ENCODE measurements at regions not wholly inside any gene's neighbourhood (a gene's known extent, or its start where the extent isn't known, plus 50 kb on each side); places are given as distances from the start of the nearest gene placed in this dataset.

DNA sequence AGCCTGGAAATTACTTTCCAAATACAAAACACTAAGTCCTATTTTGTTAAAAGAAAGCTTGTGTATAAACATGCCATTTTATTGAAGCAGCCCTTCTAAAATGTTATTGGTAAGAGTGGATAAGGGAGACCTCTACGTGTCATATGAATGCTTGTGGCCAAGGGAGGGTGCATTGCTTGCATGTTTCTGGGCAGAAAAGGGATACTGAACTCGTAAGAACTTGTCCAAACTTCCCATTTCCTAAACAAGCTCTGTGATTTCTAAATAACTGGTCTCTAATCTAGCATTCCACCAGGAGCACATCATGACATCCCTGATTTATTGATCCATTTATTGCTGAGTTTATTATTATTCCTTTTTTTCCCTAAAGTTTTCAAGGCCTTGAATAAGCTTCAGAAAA lies 474.1 kb downstream of the CD109 start (continued):
- TF ChIP-seq, protein P1, sequence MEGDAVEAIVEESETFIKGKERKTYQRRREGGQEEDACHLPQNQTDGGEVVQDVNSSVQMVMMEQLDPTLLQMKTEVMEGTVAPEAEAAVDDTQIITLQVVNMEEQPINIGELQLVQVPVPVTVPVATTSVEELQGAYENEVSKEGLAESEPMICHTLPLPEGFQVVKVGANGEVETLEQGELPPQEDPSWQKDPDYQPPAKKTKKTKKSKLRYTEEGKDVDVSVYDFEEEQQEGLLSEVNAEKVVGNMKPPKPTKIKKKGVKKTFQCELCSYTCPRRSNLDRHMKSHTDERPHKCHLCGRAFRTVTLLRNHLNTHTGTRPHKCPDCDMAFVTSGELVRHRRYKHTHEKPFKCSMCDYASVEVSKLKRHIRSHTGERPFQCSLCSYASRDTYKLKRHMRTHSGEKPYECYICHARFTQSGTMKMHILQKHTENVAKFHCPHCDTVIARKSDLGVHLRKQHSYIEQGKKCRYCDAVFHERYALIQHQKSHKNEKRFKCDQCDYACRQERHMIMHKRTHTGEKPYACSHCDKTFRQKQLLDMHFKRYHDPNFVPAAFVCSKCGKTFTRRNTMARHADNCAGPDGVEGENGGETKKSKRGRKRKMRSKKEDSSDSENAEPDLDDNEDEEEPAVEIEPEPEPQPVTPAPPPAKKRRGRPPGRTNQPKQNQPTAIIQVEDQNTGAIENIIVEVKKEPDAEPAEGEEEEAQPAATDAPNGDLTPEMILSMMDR (conservative IDR thresholded peaks at IDR 0.05; ENCODE audit: low read depth in 2 of 2) = no peak
- TF ChIP-seq ZNF331 (CRISPR knock-in tag; IDR thresholded peaks at IDR 0.05; ENCODE audit: low read depth) (no peak), CREB1 (CRISPR knock-in tag; IDR thresholded peaks at IDR 0.05; ENCODE audit: low read depth) (no peak), EZH2phosphoT487 (IDR thresholded peaks at IDR 0.05; ENCODE audit: unreplicated experiment) (no peak), ZNF114 (CRISPR knock-in tag; IDR thresholded peaks at IDR 0.05) (no peak), STAT1 (IDR thresholded peaks at IDR 0.05; ENCODE audit: unreplicated experiment) (no peak), POLR2AphosphoS5 (IDR thresholded peaks at IDR 0.05; ENCODE audit: low read depth) (no peak), EZH2 (IDR thresholded peaks at IDR 0.05; ENCODE audit: low read depth, unreplicated experiment) (no peak), REST (IDR thresholded peaks at IDR 0.05; ENCODE audit: unreplicated experiment) (no peak), JUNB (IDR thresholded peaks at IDR 0.05; ENCODE audit: unreplicated experiment) (no peak)
- TF ChIP-seq, protein P2, sequence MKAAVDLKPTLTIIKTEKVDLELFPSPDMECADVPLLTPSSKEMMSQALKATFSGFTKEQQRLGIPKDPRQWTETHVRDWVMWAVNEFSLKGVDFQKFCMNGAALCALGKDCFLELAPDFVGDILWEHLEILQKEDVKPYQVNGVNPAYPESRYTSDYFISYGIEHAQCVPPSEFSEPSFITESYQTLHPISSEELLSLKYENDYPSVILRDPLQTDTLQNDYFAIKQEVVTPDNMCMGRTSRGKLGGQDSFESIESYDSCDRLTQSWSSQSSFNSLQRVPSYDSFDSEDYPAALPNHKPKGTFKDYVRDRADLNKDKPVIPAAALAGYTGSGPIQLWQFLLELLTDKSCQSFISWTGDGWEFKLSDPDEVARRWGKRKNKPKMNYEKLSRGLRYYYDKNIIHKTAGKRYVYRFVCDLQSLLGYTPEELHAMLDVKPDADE (IDR thresholded peaks at IDR 0.05) = no peak

DNA sequence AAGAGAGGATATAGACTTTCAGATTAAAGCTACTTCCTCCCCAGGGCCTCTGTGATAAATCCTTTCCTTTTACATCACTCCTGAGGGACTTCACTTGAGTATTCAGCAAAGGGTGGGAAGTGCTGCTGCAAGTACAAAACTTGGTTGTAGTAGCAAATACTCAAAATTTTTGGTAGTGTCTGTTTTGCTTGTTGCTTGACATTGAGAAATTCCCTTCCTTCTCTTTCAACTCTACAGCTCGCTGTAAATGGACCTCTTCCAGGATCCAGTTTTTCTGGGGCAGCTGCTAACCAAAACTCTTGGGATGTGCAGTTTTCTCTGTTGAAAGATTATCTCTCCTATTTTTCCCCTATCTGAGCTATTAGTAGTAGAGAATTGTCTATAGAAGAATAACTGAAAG lies 472.0 kb downstream of the CD109 start:
- no peaks in the 10 kb centered on the region for H3K9me3 Mint-ChIP-seq
- H4K20me1 ChIP-seq (replicated peaks; ENCODE audit: insufficient read depth) = no peaks in the 10 kb centered on the region
- TF ChIP-seq CREB1 (CRISPR knock-in tag; IDR thresholded peaks at IDR 0.05; ENCODE audit: low read depth) (no peak), STAT1 (IDR thresholded peaks at IDR 0.05; ENCODE audit: unreplicated experiment) (no peak), ZNF114 (CRISPR knock-in tag; IDR thresholded peaks at IDR 0.05) (no peak), REST (IDR thresholded peaks at IDR 0.05; ENCODE audit: unreplicated experiment) (no peak), NANOG (IDR thresholded peaks at IDR 0.05; ENCODE audit: borderline replicate concordance) (no peak), EZH2 (IDR thresholded peaks at IDR 0.05; ENCODE audit: low read depth, unreplicated experiment) (no peak), EZH2phosphoT487 (IDR thresholded peaks at IDR 0.05; ENCODE audit: unreplicated experiment) (no peak)
- TF ChIP-seq, protein P1 (conservative IDR thresholded peaks at IDR 0.05; ENCODE audit: low read depth in 2 of 2) = no peak
- no peaks in the 10 kb centered on the region for H3K4me1 Mint-ChIP-seq
- H3K27ac ChIP-seq (ENCODE audit: low read depth) = no peak overlapping the region
- peak overlapping the region; percentile 15; the same call in 1 of the 2 replicates for H2AFZ ChIP-seq
- H3K36me3 Mint-ChIP-seq (ENCODE audit: low read depth) = no peaks in the 10 kb centered on the region
- H3K79me2 ChIP-seq (replicated peaks; ENCODE audit: insufficient read depth) = no peaks in the 10 kb centered on the region
- H3K27me3 ChIP-seq (ENCODE audit: insufficient read depth) = no peaks in the 10 kb centered on the region
- H3K4me2 ChIP-seq = no peak overlapping the region
- no peak overlapping the region for H3K27ac Mint-ChIP-seq
- H3F3A ChIP-seq (replicated peaks; ENCODE audit: low read depth) = no peaks in the 10 kb centered on the region
- H3K27me3 Mint-ChIP-seq (ENCODE audit: insufficient read depth, low read depth, poor library complexity) = peaks cover 1% of the 10 kb centered on the region
- no peaks in the 10 kb centered on the region for H3K4me1 ChIP-seq (ENCODE audit: insufficient read depth)
- no peaks in the 10 kb centered on the region for H3K36me3 ChIP-seq (ENCODE audit: insufficient read depth)
- no peak for ATAC-seq
- no peaks in the 10 kb centered on the region for H3K9me2 ChIP-seq (ENCODE audit: insufficient read depth)
- H3K4me3 ChIP-seq = no peak overlapping the region
- no peak for DNase-seq (ENCODE audit: low spot score)
- no peak overlapping the region for H3K4me3 Mint-ChIP-seq

All from GM23338 (cell line).